Loucy (cell line): ENCODE measurements at regions not wholly inside any gene's neighbourhood (a gene's known extent, or its start where the extent isn't known, plus 50 kb on each side); places are given as distances from the start of the nearest gene placed in this dataset.

ENCODE experiments used
- EZH2phosphoT487 ChIP-seq: fragments of 200-600 bp; IDR thresholded peaks from 2 replicates; pipeline ENCODE4 v1.6.1; 2018; ENCODE audit warnings: antibody characterized with exemption, mild to moderate bottlenecking, moderate library complexity, borderline replicate concordance
- TF ChIP-seq, protein P1 (sequence below): fragments of 200-600 bp; sonication (generic); conservative IDR thresholded peaks from 2 replicates; pipeline ENCODE4 v1.5.1; 2014; ENCODE audit warnings: mild to moderate bottlenecking, antibody characterized with exemption, low read length

DNA sequence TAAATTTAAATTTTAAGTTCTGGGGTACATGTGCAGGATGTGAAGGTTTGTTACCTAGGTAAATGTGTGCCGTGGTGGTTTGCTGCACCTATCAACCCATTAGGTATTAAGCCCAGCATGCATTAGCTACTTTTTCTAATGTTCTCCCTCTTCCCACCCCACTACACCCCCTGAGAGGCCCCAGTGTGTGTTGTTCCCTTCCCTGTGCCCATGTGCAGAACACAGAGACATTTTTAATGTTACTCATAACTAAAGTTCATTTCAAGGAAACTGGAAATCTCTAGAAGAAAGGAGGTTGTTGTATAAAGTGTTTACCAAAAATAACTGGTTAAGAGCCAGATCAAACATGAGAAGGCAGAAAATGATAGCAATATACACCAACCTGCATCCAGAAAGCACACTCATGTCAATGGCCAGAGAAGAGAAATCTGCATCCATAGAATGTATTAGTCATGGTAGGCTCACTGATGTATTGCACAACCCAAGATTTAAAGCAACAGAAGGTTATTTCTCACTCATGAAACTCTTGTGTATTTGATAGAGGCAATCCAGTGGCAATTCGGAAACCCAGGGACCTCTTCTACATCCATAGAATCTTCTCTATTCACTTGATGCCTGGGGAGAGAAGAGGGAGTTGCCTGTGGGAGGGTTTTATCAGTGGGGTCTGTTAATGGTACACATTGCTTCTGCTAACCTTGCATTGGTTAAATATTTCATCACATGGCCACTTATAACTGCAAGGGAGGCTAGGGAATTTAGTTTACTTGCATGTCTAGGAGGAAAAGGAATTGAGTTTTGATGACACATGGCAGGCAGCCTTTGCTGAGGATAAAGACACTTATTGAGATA lies 321.9 kb upstream of the RASGRP1 start:
- TF ChIP-seq, protein P1, sequence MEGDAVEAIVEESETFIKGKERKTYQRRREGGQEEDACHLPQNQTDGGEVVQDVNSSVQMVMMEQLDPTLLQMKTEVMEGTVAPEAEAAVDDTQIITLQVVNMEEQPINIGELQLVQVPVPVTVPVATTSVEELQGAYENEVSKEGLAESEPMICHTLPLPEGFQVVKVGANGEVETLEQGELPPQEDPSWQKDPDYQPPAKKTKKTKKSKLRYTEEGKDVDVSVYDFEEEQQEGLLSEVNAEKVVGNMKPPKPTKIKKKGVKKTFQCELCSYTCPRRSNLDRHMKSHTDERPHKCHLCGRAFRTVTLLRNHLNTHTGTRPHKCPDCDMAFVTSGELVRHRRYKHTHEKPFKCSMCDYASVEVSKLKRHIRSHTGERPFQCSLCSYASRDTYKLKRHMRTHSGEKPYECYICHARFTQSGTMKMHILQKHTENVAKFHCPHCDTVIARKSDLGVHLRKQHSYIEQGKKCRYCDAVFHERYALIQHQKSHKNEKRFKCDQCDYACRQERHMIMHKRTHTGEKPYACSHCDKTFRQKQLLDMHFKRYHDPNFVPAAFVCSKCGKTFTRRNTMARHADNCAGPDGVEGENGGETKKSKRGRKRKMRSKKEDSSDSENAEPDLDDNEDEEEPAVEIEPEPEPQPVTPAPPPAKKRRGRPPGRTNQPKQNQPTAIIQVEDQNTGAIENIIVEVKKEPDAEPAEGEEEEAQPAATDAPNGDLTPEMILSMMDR = no peak
- TF ChIP-seq EZH2phosphoT487 = no peak
